Peyer's patch (tissue), 4 donors: ENCODE measurements at regions not wholly inside any gene's neighbourhood (a gene's known extent, or its start where the extent isn't known, plus 50 kb on each side); places are given as distances from the start of the nearest gene placed in this dataset.

Experiments
- POLR2A ChIP-seq, 2 donors: fragments of 450-650 bp; IDR thresholded peaks; one replicate each; pipeline ENCODE4 v1.5.1; 2017; ENCODE audit warnings: antibody characterized with exemption in 2 of 2, mild to moderate bottlenecking in 2 of 2, moderate library complexity in 2 of 2
- TF ChIP-seq, protein P1 (sequence below), 6 experiments: fragments of 450-650 bp in 4 of 6; fragments of 200-600 bp in 2 of 6; sonication (generic) in 1 of 6; IDR thresholded peaks; one replicate each; pipeline ENCODE4 v1.5.1; 2017 to 2019; ENCODE audit warnings: antibody characterized with exemption in 6 of 6, mild to moderate bottlenecking in 3 of 6, moderate library complexity in 1 of 6

DNA sequence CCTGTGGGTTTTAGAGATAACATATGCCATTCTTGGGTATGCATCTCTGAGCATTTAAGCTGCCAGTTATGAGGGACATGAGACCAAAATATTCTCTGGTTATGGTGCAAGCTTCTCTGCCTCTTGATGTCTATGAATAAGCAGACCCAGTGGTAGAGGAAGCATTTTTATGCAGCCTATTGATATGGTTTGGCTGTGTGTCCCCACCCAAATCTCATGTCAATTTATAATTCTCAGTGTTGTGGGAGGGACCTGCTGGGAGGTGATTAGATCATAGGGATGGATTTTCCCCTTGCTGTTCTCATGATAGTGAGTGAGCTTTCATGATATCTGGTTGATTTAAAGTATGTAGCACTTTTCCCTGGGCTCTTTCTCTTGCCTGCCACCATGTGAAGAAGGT lies 187.2 kb downstream of the ARHGAP12 start:
- no peak for TF ChIP-seq POLR2A (IDR thresholded peaks at IDR 0.05)
- TF ChIP-seq, protein P1, sequence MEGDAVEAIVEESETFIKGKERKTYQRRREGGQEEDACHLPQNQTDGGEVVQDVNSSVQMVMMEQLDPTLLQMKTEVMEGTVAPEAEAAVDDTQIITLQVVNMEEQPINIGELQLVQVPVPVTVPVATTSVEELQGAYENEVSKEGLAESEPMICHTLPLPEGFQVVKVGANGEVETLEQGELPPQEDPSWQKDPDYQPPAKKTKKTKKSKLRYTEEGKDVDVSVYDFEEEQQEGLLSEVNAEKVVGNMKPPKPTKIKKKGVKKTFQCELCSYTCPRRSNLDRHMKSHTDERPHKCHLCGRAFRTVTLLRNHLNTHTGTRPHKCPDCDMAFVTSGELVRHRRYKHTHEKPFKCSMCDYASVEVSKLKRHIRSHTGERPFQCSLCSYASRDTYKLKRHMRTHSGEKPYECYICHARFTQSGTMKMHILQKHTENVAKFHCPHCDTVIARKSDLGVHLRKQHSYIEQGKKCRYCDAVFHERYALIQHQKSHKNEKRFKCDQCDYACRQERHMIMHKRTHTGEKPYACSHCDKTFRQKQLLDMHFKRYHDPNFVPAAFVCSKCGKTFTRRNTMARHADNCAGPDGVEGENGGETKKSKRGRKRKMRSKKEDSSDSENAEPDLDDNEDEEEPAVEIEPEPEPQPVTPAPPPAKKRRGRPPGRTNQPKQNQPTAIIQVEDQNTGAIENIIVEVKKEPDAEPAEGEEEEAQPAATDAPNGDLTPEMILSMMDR (IDR thresholded peaks at IDR 0.05) = no peak
